ENCODE measurements at regions not wholly inside any gene's neighbourhood (a gene's known extent, or its start where the extent isn't known, plus 50 kb on each side); places are given as distances from the start of the nearest gene placed in this dataset.

GRCh38 chr16:73298562-73298961, 250.6 kb upstream of the ZFHX3 start:
- DNase-seq (ENCODE audit: low read depth in 2 of 3, low spot score in 2 of 3): no peak

DNA sequence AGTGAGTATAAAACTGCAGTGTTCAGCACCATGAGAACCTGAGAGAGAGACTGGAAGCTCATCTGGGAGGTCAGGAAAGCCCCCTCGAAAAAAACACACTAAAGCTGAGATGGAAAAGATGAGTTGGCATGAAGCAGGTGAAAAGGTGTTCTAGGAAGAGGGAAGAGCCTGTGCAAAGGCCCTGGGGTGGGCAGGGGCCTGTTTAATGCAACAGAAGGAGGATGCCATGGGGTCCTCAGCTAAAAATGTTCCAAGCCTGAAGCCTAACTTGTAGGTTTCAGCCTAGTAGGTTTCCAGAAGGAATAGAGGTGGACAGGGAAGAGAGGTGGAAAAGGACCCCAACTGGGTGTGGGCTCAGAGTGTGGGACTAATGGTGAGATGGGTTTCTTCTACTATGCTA, 242.3 kb upstream of the ZFHX3 start:
- no peak for DNase-seq (ENCODE audit: low read depth in 2 of 3, low spot score in 2 of 3)

GRCh38 chr16:73289232-73289631, 241.3 kb upstream of the ZFHX3 start:
- peak in 1 of 3 donors; percentile 1 for DNase-seq (ENCODE audit: low read depth in 2 of 3, low spot score in 2 of 3)

DNA sequence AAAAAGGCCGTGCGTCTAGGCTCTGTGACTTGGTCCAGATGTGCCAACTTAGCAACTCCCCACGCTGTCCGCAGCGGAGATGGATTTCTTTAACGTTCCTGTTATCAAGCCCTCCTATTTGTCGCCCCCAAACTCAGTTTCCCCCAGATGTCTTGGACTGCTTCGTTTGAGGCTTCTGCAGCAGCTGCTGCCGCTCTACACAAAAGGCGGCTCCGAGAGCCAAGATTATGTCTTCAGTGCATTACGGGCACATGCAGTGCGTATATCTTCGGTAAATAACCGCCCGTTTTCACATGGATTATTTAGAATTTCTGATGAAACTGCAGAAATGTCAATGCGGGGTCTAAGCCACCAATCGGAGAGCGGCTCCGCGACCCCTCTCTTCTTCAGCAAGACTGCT, 240.6 kb upstream of the ZFHX3 start:
- no peak for DNase-seq (ENCODE audit: low read depth in 2 of 3, low spot score in 2 of 3)

DNA sequence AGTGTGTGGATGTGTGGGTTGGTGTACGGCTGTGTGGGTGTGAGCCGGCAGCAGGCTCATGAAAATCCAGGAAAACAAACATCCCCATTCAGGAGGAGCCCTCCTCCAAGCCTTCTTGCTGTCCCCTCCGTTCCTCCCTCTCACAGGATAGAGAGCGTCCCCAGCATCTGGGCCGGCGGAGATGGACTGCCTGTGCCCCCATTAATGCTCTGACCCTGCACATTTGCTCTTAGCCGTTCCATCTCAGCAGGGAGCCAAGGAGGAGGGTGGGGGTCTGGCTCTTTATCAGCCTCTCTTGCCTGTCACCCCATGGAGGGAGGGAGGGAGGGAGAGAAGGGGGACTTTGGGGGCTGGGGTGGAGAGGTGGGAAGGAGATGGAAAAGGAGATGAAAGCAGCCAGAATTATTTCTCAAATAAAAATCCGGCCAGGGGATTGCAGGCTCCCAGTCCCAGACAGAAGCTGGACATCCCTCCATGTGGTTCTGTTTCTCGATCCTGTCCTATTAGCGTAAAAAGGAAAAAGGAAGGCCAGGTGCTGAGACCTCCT, 240.0 kb upstream of the ZFHX3 start:
- no peak for DNase-seq (ENCODE audit: low read depth in 2 of 3, low spot score in 2 of 3)

- DNase-seq (ENCODE audit: low read depth in 2 of 3, low spot score in 2 of 3): no peak
These were observed 238.7 kb upstream of the ZFHX3 start for GRCh38 chr16:73286346-73287267.

DNA sequence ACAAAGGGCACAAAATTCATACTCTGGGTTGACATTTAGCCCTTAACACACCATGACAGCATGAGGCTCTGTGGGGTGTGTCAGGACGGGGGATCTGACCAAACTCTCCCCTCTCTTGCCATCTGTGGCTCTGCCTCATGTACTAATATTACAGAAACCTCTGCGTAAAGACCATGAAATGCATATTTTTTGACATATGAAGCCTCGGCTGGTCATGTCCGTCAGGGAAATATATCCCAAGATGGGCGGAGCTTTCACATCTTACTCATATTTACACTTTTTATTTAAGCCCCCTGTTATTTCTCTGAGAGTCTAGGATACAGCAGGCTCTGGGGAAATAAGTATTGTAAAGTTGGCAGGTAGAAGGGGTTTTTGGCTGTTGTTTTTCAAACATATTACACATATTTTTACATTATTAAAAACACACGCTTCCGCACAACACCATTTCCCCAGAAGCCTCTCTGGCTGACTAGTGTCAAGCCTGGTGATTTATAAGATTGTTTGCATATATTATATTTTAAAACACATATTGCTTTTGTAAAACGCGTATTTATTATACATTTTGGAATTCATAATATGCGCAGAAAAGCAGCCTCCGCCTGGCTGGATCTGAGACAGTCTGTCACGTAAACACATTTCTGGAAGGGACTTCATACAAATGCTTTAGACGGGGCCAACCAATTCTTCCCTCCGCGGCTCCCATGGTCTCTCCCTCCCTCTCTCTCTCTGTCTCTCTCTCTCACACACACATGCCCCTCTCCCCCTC, 237.7 kb upstream of the ZFHX3 start:
- DNase-seq (ENCODE audit: low read depth in 2 of 3, low spot score in 2 of 3): no peak

DNA sequence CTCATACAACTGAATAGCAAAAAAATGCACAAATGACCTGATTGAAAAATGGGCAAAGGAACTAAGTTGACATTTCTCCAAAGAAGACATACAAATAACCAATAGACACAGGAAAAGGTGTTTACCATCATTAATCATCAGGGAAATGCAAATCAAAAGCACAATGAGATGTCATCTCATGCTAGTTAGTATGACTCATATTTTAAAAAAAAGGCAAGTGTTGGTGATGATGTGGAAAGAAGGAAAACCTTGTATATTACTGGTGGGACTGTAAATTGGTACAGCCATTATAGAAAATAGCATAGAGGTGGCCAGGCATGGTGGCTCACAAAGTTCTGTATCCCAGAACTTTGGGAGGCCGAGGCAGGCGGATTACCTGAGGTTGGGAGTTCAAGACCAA, 232.5 kb upstream of the ZFHX3 start:
- no peak for DNase-seq (ENCODE audit: low read depth in 2 of 3, low spot score in 2 of 3)

GRCh38 chr16:73279451-73279850, 231.5 kb upstream of the ZFHX3 start:
- no peak for DNase-seq (ENCODE audit: low read depth in 2 of 3, low spot score in 2 of 3)

DNA sequence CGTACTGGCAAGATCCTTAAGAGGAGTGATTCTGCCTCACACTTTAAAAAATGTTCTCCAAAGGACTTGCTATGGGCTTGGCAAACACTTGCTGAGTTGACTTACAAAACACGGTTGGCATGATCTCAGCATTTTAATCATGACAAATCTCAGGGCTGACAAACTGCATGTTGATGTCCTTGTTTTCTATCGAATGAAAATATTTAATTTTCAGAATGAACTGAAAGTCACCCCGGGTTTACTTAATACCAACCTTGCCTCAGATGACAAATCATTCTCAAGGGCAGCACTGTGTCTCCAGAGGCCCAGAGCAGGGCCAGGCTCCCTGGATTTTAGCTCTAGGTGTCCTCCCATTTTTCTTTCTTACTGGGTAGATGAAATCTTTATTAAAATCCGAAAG, 229.1 kb upstream of the ZFHX3 start:
- DNase-seq (ENCODE audit: low read depth in 2 of 3, low spot score in 2 of 3): no peak

DNA sequence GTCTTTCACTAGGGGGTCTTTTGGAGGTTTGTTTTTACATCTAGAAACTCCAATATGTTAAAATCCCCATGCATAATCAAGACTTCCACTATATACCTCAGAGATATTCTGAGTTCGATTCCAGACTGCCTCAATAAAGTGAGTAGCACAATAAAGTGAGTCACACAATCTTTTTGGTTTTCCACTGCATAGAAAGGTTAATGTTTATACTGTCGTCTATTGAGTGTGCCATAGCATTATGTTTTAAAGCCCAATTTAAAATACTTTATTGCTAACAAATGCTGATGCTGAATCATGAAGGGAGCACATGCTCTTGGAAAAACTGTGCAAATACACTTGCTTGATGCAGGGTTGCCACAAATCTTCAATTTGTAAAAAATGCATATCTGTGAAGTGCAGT, 227.5 kb upstream of the ZFHX3 start:
- DNase-seq (ENCODE audit: low read depth in 2 of 3, low spot score in 2 of 3): no peak

DNA sequence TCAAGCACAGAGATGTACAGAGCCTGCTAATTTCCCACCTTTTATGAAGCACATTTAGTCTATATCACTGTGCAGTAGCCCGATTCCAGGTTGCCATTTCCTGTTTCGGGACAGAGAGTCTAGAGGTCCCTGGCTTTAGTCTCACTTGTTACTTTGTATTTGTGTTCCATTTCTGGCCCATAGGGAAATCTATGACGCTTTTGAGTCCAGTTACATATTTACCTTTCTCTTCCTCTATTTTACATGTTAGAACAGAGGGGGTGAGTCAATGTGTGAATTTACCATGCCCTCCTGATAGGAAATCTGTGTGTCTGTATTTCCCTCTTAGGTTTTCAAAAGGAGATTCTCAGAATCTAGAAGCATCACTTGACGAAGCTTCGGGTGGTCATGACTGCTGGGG, 227.1 kb upstream of the ZFHX3 start:
- DNase-seq (ENCODE audit: low read depth in 2 of 3, low spot score in 2 of 3): no peak

- DNase-seq (ENCODE audit: low read depth in 2 of 3, low spot score in 2 of 3): no peak
These were observed 226.2 kb upstream of the ZFHX3 start for GRCh38 chr16:73274140-73274539.

DNA sequence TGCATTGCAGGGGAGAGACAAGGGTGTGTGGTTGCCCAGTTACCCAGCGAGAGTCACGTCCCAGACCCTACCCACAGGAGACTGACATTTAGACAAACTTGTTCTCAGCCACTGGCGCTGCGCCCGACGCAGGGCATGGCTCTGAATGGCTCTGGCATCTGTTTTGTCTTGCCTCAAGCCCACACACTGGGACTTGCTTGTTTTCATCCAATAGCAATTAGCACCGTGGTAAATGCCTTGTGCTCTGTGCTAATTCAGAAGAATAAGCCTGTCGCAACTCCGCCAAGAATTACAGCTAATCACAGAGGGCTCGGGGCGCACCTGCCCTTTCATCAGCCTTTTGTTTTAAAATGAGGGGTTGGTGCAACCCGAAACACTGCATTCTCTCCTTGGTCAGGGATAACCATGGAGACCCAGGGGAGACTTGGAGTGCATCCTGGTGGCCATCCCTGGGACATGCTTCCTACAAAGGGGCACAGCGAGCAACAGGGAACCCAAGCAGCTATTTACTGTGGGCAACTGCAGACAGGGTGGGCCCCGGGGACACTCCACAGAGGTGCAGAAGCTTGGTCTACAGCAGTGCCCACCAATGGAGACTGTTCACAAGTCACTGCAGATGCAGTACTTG, 220.6 kb upstream of the ZFHX3 start:
- DNase-seq (ENCODE audit: low read depth in 2 of 3, low spot score in 2 of 3): no peak

GRCh38 chr16:73265935-73266334, 218.0 kb upstream of the ZFHX3 start:
- no peak for DNase-seq (ENCODE audit: low read depth in 2 of 3, low spot score in 2 of 3)

DNA sequence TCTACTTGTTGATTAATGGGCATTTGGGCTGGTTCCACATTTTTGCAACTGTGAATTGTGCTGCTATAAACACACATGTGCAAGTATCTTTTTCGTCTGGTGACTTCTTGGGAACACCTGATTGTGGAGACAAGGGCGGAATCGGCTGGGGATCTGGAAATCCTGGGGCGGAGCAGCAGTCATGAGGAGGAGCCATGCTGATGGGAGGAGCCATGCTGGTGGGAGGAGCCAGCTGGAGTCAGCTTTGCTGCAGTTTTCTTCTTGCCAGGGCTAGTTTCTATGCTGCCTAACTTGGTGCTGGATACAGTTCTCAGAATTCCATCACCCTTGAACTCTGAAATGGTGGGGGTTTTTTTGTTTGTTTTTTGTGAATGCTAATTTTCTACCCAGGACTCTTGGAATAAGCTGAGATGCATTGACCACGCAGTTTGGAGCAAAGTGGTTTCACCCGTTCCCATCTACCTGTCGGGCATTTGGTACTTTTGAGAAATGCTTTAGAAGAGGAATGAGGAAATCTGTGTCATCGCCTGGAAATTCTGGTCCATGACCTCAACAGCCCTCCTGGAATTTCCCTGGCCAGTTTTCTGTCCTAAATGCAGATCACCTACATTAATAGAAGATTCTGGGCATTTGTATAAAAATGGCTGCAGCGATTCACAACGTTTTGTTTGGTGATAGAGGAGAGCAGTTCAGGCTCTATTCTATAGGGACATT, 217.4 kb upstream of the ZFHX3 start:
- DNase-seq (ENCODE audit: low read depth in 2 of 3, low spot score in 2 of 3): no peak

DNA sequence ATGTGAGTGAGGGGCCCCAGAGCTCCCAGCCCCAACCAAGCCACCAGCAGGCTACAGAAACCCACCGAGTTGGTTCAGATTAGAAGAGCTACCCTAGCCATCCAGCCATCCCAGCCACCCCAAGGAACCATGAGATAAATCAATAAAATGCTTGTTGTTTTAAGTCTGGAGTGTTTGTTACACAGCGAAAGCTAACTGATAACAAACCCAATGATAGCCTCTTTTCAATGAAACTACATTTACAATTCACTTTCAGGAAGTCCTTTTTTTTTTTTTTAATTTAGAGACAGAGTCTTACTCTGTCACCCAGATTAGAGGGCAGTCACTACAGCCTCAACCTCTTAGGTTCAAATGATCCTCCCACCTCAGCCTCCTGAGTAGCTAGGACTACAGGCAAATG, 215.0 kb upstream of the ZFHX3 start:
- DNase-seq (ENCODE audit: low read depth in 2 of 3, low spot score in 2 of 3): no peak

GRCh38 chr16:73255031-73255430, 207.1 kb upstream of the ZFHX3 start:
- DNase-seq (ENCODE audit: low read depth in 2 of 3, low spot score in 2 of 3): no peak

DNA sequence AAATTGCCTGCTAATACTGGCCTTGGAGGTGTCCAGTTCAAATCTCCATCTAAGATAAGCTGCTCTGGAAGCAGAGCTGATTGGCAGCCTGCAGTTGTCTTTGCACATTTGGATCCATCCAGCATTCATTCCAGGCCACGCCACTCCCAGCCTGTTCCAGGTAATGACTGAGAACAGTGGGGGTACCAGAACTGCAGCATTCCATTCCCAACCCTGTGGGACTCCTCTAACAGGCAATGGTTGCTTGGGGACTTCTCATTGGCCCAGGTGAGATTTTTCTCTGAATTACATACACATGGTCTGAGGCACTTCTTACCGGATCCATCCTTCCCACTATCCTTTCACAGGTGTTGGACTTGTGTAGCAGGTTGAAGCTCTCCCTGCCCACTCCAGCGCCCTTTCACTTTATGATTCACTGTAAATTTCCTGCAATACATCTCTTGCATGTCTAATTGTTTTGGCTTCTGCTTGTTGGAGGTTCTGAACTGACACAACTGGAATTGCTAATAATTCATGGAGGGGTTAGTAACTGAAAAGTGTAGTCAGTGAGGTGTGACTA, 206.1 kb upstream of the ZFHX3 start:
- no peak for DNase-seq (ENCODE audit: low read depth in 2 of 3, low spot score in 2 of 3)

DNA sequence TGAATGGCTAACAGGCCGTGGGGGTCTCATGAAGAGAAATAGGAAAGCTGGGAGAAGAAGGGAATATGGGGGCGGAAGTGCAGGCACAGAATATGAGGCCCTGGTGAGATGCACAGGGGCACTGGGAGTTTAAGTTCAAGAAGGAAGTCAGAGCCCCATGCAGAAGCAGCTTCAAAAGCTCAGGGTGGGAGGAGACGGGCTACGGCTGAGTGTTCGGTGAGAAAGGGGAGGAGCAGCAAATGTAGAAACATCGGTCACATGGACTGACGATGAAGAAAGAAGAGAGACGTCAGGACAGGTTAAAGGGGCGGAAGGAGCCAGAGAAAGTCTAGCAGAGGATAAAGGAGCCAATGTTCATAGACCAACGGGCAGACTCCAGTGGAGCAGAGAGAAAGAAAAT, 204.5 kb upstream of the ZFHX3 start:
- peak in 1 of 3 donors; percentile 19 for DNase-seq (ENCODE audit: low read depth in 2 of 3, low spot score in 2 of 3)
